PFSK-1 (cell line): ENCODE measurements at regions not wholly inside any gene's neighbourhood (a gene's known extent, or its start where the extent isn't known, plus 50 kb on each side); places are given as distances from the start of the nearest gene placed in this dataset.

Experiments used
- FOXP2 ChIP-seq: optimal IDR thresholded peaks from 2 replicates; pipeline ENCODE3; 2011; ENCODE audit warnings: borderline replicate concordance, control low read depth, inconsistent platforms; ENCODE audit not compliant: insufficient read depth; ENCODE audit errors: extremely low read length, extremely low read depth
- POLR2AphosphoS5 ChIP-seq: IDR thresholded peaks from 2 replicates; pipeline ENCODE4 v1.6.1; 2012; ENCODE audit warnings: low read depth, mild to moderate bottlenecking, control low read depth, low read length, moderate library complexity

- TF ChIP-seq POLR2AphosphoS5 (no peak), FOXP2 (no peak)
These were observed 107.7 kb upstream of the BTN3A2 start for GRCh38 chr6:26257272-26257671.
